ENCODE measurements at regions not wholly inside any gene's neighbourhood (a gene's known extent, or its start where the extent isn't known, plus 50 kb on each side); places are given as distances from the start of the nearest gene placed in this dataset.

DNA sequence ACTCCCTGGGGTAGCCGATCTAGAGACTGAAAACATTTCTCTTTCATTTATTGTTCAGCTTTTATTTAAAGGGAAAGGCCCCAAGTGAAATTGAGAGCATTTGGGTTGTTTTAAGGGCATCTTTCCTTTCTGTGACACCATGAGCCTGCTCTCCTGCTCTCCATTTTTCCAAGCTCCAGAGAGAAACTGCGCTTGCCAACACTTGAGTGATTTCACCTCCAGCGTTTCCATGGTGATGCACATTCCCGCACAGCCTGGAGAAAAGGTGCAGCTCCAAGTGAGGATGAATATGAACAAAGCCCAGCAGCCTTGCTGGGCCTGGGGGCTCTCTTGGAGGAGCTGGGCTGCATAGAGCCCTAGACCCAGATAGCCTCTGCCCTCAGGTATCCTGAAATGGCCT is 159.2 kb upstream of the PPP2R3A start:
- no peak for DNase-seq

DNA sequence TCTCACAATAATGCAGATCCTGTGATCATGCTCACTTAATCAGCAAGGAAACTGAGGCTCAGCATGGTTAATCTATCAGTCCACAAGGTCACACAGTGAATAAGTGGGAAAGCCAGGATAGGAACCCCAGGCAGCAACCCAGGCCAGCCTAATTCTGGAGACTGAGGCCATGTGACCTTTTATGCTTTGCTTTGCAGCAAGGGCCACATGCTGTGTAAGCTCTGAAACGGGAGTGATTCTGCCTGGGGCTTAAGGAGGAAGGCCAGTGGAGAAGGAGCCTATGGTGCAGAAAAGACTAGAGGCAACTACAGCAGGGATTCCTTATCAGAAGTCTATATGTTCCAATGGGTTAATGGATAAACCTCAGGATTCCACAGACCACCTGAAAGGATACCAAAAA is 157.6 kb upstream of the PPP2R3A start:
- no peak for DNase-seq

DNA sequence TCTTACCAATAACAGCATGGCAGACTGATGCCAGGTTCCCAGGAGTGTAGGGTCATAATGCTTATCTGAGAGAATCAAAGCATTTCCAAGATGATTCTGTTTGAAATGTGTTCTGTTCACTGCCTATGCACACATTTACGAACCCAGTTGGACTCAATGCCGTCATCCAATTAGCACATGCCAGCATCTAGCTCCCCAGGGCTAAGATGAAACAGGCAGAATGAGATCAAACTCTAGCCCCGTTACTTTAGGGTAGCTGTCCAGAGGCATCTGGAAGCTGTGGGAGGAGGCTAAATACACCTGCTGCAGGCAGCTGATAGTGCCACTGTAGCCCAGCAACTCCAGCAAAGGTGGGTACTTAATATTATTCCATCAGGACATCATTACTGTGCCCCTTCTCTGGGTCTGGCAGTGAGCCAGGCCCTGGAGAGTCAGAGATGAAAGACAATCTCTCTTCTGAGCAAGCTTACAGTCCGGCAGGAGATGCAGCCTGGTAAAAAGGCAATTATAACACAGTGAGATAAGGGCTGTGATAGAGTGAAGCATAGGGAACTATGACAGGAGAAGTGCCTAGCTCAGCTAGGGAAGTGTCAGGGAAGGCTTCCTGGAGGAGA is 156.4 kb upstream of the PPP2R3A start:
- no peak for DNase-seq

DNA sequence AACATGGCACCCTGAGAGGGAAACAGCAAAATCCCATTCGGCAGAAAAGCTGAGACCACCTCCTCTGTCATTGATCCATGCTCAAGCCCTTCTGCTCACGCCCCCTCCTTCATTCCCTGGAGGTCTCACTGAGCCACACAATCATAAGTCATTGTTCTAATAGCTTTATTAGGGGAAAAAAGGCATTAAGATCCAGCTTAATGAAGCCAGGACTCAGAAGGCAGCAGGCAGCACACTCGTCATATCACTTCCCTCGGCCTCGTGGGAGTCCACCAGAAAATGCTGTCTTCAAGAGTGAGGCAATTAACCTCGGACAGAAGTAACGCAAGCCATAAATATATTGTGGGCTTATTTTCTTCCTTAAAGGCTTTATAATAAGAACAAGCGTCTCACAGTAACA is 153.9 kb upstream of the PPP2R3A start:
- no peak for DNase-seq

DNA sequence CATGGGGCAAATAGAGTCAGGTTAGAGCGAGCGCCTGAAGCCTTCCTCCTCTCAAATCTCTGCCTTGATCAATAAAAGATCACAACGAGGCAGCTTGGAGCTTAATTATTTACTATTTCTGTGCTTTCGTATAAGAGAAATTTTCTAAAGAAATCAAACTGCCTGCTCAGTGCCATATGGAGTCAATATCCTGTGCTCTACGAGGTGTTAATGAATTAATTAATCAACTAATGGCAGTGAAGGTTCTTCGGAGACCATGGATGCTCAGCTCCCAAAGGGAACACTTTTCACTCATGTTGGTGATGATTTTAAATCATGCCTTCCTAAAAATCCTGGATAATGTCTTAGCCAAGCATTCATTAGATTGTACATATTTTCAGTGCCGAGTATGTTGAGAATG is 153.5 kb upstream of the PPP2R3A start:
- DNase-seq: no peak

DNA sequence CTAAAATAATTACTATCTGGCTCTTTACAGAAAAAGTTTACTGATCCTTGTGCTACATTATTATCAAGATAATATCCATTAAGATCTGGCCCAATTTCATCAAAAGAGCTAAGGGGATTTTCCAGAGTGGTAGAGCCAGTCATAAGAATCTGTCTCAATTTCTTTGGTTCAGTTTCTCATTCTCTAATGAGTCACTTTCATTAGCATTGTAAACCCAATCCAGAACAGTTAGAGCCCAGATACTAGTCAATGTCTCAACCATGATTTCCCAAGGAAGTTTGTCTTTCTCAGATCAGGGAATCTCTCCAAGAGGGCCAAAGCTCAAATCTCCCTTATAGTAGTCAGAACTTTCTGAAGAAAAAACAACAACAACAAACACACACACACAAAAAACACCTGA is 131.1 kb upstream of the PPP2R3A start:
- DNase-seq: no peak

DNA sequence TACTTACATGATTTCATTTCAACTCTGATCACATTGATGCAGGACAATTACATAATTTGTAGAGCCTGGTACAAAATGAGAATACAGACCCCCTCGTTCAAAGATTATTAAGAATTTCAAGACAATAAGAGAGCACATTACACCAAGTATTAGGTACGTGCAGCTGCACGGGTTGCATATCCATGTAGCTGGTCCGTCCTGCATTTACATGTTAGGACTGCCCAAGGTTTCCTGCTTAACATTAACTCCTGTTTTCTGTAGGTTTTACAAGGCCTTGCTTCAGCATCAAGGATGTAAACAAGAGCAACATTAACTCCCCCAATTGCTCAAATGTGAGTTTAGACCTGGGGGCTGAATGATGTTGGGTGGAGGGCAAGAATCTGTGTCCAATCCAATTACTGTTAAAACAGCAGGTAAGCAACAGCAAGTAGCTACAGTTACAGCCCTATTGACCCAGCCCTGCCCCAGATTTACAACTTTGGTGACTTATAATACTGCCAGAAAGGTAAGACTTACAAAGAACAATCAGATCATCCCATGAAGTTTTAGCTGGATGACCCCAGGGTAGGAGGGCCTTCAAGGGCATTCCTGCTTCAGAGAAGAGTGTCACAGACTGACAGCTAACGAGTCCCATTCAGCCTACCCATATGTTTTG is 127.4 kb upstream of the PPP2R3A start:
- DNase-seq: no peak

DNA sequence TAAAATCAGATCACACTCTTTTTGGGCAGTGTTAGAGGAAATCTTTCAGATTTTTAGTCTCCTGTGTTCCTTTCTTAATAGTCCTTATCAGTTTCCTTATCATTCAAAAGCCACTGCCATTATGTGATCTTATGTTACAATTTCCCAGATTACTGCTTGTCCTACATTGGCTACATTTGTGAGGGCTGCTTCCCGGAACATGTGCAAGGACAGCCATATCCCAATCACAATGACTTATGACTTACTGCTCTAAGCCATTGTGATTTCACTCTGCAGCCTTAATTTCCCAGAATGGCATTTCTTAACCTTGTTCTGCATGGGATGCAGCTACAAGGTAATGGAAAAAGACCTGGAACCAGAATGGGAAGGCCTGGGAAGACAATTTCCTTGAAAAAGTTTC is 125.1 kb upstream of the PPP2R3A start:
- no peak for DNase-seq

DNA sequence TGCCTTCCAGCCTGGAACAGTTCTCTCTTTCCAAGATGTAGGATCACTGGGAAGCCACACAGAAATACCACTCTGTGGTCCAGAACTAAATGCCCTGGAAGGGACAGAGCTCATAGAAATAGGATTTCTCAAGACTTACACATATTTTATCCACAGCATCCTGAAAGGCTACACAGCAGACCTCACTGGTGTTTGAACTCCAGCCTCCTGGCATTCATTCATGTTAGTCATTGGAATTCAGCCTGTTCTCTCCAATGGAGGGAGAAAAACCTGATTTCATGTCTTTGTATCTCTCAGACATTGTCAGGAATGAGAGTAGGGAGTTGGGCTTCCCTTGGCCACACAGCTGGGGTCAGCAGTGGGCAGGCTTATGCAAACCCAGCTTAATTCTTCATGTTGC is 121.1 kb upstream of the PPP2R3A start:
- DNase-seq: no peak

DNA sequence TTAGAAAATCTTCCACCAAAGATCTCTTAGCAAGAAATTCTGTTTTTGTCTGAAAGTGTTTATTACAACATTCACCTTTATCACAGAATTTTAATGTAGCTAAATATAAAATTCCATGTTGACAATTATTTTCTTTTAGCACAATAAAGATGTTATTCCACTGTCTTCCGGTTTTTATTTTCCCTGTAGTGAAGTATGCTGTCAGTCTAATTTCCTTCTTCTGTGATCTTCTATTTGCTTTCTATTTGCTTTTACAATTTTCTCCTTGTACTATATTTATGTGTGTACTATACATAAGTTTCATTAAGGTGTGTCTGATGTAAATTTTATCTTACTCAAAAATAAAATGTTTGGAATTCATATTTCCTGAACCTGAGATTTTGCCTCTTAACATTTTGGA is 117.5 kb upstream of the PPP2R3A start:
- DNase-seq: no peak

DNA sequence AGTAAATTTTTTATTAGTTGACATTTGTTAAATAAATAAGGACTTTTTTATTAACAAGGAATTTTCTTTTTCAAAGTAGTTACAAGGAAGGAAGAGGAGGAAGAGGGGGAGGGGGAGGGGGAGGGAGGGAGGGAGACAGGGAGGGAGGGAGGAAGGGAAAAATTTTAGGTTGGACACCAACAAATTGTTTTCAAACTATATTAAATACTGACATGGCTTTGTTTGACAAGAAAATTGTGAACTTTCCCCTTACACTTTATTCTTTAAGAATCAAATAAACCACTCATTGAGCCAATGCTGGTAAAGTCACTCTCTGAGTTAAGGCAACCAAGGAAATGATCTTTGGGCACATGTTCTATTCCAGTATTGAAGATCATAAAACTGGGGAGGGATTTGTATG is 115.7 kb upstream of the PPP2R3A start:
- DNase-seq: no peak

DNA sequence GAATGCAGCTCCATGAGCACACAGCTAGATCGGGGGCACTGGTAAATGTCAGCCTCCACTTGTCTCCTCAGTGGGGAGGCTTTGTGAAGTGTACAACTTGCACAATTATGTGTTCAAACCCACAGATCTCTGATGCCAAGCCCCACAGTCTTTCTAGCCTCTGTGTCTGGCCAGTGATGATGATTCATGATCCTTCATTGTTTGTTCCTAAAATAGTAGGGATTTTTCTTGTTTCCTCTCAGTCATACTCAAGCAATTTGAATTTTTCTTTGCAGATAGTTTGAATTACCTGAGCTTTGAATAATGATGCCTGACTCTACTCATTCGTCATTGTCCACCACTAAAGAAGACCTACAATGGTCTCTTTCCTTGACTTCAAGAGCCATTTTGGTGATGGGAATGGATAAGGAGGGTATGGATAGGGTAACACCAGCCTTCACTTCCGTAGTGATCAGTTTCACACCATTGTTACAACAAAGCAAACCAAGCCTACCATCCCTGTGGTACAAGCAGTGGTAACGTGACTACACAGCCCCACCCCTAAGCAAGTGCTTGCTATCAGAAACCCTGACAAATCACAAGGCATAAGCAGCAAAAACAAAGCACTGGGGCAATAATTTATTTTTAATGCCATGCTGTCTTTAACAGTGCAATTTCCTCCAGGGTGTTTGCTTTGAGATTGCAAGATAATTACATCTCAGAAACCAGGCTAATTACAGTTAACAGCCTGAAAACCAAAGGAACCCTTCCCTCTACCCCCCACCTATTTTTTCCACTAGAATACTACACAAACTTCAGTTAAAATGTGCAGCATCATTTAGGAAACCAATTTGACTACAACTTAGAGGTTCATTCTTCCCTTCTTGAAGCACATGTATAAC is 114.1 kb upstream of the PPP2R3A start:
- DNase-seq: no peak

DNA sequence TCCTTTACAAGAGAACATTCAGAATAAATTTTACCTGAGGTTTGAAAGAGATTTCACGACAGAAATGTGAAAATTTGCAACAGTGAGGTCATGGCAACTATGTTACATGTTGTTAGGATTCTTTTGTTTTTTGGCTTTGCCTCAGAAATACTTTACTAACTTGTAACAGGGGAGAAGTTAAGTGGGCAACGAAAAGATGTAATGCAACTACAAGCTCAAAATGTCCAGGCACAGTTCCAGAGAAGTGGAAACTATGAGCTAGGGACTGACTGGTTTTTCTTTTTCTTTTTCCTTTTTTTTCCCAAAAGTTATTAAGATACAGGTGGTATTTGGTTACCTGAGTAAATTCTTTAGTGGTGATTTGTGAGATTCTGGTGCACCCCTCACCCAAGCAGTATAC is 111.5 kb upstream of the PPP2R3A start:
- no peak for DNase-seq

DNA sequence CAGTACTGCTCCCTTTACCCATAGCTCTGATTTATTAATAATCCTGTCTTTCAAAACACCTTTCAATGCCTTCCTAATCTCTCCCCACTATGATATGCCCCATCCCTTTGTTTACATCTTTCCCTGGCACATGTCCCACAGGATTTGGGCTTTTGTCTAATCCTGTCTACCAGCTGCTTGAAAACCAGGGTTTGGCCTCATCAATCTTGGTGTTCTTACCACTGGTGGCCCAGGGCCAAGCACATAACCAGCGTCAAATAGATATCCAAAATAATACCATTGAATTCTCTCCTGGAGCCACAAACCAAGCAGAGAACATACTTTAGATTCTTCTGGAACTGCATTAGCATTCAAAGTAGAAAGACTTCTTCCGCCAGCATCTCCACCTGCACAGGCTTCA is 104.8 kb upstream of the PPP2R3A start:
- no peak for DNase-seq

DNA sequence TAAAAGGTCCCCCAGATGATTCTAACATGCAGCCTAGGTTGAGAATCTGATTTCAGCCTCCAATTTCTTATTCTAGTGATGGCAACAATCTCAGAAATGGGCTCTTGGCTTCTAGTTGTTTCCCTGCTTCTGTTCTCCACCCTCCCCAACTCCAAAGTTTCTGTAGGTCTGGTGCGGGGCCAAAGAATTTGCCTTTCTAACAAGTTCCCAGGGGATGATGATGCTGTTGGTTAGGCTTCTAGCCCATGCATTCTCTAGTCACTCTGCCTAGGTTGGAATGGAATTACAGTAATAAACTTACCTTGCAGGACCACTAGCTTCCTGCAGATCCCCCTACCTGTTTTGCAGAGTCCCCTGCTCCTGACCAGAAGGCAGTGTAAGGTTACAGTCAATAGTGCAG is 103.2 kb upstream of the PPP2R3A start:
- DNase-seq: no peak

DNA sequence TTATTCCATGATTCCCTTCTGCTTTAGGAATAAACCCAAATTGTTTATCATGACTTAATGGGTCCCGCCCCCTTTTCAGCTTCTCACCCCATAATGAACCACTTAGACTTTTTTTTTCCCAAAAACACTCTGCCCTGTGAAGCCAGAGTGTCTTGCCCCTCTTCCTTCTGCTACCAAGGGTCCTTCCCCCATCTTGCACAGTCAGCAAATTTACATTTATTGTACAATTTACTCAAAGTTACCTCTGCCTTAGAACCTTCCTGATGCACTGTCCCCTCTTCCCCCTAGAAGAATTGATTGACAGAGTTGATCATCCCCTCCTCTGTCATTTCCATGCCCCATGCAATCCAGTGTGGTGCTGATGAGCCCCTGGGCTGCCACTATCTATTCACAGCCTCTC is 101.5 kb upstream of the PPP2R3A start:
- DNase-seq: no peak

DNA sequence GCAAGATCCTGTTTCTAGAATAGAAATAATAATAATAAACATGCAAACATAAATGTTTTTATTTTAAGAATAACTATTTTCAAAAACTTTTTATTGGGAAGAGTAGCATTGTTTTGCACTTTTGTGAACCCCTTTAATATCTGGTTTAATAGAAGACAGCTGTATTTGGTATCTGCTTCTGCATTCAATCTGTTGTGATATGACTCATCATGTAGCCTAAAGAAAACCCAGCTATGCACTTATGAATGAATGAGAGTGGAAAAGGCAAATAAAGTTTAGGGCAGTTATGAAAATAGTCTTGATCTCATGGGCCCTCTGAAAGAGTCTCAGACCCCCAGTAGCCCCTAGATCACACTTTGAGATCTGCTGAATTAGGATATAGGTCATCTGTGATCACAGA is 100.4 kb upstream of the PPP2R3A start:
- no peak for DNase-seq

DNA sequence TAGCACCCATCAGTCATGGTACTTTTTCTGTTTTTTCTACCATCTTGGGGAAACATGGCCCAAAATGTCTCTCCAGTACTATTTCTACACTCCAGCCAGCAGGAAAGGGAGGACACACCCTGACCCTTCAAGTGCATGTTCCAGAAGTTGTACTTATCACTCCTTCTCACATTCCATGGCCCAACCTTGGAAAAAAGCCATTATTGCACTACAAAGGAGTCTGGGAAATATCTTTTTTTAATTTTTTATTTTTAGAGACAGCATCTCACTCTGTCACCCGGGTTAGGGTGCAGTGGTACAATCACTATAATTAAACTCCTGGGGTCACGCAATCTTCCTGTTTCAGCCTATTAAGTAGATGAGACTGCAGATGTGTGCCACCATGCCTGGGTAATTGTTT is 100.0 kb upstream of the PPP2R3A start:
- DNase-seq: no peak

DNA sequence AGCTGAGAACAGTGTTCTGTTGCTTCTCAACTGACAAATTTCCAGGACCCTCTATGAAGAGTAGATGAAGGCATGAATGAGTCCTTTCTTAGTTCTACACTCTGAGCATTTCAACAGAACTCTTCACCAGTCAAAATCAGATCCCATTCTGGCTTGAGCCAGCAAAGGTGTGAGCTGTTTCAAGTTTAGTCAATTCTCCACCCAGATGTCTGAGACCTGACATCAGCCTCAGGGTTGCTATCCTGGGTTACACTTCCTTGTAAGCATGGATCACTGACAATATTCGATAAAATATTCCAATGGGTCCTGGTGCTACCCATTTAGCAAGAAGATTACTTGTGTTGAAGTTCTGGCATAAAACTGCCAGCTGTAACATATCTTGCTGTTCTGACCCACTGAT is 97.6 kb upstream of the PPP2R3A start:
- DNase-seq: no peak

DNA sequence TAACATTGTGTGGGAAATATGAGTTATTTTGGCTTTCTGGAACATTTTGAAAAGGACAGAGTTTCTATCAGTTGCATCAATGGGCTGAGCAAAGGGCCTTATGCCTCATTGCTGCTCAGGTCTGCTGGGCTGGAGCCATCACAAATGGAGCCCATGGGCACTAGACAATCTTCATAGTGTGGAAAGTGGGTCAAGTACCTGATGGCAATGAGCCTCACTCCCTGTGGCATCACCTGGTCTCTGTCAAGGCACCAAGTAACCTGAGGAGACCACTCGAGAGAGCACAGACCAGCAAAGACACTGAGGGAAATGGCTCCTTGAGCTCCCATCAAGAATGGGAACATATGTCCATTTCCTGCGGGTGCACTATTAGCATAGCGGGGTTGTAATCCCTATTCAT is 96.7 kb upstream of the PPP2R3A start:
- no peak for DNase-seq

DNA sequence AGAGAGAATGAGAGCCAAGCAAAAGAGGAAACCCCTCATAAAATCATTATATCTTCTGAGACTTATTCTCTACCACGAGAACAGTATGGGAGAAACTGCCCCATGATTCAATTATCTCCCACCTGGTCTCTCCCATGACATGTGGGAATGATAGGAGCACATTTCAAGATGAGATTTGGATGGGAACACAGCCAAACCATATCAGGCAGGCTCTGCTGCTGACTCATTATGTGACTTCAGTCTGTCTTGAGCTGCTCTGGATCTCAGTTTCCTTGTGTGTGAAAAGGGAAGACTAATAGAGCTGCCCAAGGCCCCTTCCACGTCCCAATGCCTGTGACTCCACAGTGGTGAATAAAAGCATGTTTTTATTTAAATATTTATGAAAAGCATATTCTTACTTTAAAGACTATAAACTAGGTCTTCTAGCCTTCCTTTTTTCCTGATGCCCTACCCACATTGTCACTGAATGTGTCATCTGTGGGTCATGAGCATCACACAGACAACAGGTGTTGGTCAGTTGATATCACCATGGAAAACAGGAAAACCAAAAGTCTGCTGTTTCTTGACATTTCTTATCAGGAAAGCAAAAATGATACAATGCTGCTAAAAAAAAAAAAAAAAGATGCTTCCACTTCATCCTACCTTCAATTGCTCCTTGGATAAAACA is 96.0 kb upstream of the PPP2R3A start:
- DNase-seq: no peak

DNA sequence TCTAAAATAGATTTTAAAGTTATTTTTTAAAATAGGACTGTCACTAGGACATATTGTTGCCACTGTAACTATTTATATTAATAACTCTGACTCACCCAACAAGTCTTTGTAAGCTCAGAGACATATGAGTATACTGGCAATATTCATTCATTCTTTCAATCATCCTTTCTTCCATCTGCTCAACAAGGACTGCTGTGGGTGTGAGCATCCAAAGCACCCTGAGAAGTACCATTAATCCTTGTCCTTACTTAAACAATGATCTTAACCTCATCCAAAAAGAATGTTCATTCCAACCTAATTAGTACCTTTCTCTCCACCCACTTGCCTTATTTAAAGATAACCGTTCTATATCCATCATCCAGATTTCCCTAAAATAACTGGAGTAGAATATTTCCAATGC is 94.2 kb upstream of the PPP2R3A start:
- no peak for DNase-seq

DNA sequence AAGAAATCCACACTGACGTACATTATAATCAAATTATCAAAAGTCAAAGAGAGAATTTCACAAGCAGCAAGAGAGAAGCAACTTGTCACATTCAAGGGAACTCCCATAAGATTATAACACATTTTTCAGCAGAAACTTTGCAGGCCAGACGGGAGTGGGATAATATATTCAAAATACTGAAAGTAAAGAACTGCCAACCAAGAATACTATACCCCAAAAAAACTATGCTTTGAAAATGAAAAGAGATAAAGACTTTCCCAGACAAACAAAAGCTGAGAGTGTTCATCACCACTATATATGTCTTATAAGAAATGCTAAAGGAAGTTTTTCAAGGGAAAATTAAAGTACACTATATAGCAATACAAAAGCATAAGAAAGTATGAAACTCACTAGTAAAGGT is 91.5 kb upstream of the PPP2R3A start:
- DNase-seq: no peak

DNA sequence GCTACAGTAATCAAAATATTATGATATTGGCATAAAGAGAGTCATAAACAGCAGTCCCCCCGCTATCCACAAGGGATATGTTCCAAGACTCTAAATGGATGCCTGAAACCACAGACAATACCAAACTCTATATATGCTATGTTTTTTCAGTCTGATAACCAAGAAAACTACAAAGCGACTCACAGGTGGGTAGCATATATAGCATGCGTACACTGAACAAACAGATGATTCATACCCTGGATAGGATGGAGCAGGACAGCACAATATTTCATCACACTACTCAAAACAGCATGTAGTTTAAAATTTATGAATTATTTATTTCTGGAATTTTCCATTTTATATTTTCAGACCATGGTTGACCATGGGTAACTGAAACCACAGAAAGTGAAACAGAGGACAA is 87.0 kb upstream of the PPP2R3A start:
- no peak for DNase-seq

All from CD4-positive, alpha-beta T cell treated with Interleukin-21 for 1 hour (primary cell).